H1 (cell line): ENCODE measurements at regions not wholly inside any gene's neighbourhood (a gene's known extent, or its start where the extent isn't known, plus 50 kb on each side); places are given as distances from the start of the nearest gene placed in this dataset.
A peak's percentile ranks its signal among the peaks of the same experiment; 100 is the strongest.

Experiments
- CTCF ChIA-PET: fragments of 300-600 bp; sonication (Branson Sonifier 250); formaldehyde crosslinking; loops from one replicate; lab custom pipeline; 2021; ENCODE audit not compliant: partially characterized antibody; lab: Charles Lee
- POLR2A ChIA-PET: fragments of 300-600 bp; sonication (Branson Sonifier 250); formaldehyde crosslinking; loops from one replicate; lab custom pipeline; 2021; ENCODE audit warnings: inconsistent platforms; ENCODE audit not compliant: partially characterized antibody; lab: Charles Lee
- DNase-seq, 2 experiments: peaks; one replicate each; pipeline versions ENCODE4 v3.0.0 to v3.0.0-alpha.2; 2010 to 2022; ENCODE audit warnings: low spot score in 2 of 2, low read depth in 1 of 2, mixed read lengths in 1 of 2
- FAIRE-seq: peaks from 2 replicates; lab custom pipeline; 2011; peaks lifted over from hg19 to GRCh38; lab: Jason Lieb, UNC
- H2AFZ ChIP-seq: 2 replicates; pipeline ENCODE4 v1.8.1; 2012; ENCODE audit warnings: low read length, inconsistent platforms
- H2AK5ac ChIP-seq: 2 replicates; pipeline ENCODE4 v1.6.1; 2013; ENCODE audit warnings: low read depth, low read length
- H2BK120ac ChIP-seq: replicated peaks from 2 replicates; pipeline ENCODE3; 2013; ENCODE audit warnings: low read depth, low read length, inconsistent platforms
- H2BK12ac ChIP-seq: 2 replicates; pipeline ENCODE4 v1.6.1; 2013; ENCODE audit warnings: low read depth, low read length
- H2BK15ac ChIP-seq: 2 replicates; pipeline ENCODE4 v1.6.1; 2013; ENCODE audit warnings: low read length
- H2BK20ac ChIP-seq: 2 replicates; pipeline ENCODE4 v1.6.1; 2013; ENCODE audit warnings: low read length
- H2BK5ac ChIP-seq: 2 replicates; pipeline ENCODE4 v1.6.1; 2013; ENCODE audit warnings: low read depth, low read length
- H3K14ac ChIP-seq: 2 replicates; pipeline ENCODE4 v1.6.1; 2013; ENCODE audit warnings: inconsistent platforms; ENCODE audit not compliant: insufficient read length
- H3K18ac ChIP-seq: 2 replicates; pipeline ENCODE4 v1.6.1; 2013; ENCODE audit warnings: low read length; ENCODE audit errors: extremely low read depth
- H3K23ac ChIP-seq: 2 replicates; pipeline ENCODE4 v1.6.1; 2013; ENCODE audit warnings: inconsistent platforms; ENCODE audit not compliant: insufficient read length
- H3K23me2 ChIP-seq: 2 replicates; pipeline ENCODE4 v1.6.1; 2013; ENCODE audit warnings: low read depth, low read length
- H3K27ac ChIP-seq: 2 replicates; pipeline ENCODE4 v1.6.1; 2011; ENCODE audit warnings: low read depth, low read length, inconsistent platforms
- H3K27me3 ChIP-seq, 4 experiments: replicated peaks in 1 of 4; 1 replicate in 1 of 4; 2 replicates in 3 of 4; pipeline versions ENCODE4 v1.6.1 to v1.8.1; 2011 to 2013; ENCODE audit warnings: low read length in 3 of 4, mild to moderate bottlenecking in 3 of 4, inconsistent platforms in 2 of 4, mixed read lengths in 2 of 4, moderate library complexity in 1 of 4; ENCODE audit not compliant: control insufficient read depth in 3 of 4, insufficient read depth in 3 of 4; ENCODE audit errors: extremely low read depth in 1 of 4
- H3K36me3 ChIP-seq, 4 experiments: 2 replicates each; pipeline versions ENCODE4 v1.6.1 to v1.8.1; 2011 to 2013; ENCODE audit warnings: mild to moderate bottlenecking in 4 of 4, low read length in 3 of 4, moderate library complexity in 2 of 4, control low read depth in 1 of 4, inconsistent platforms in 1 of 4; ENCODE audit not compliant: insufficient read depth in 4 of 4, control insufficient read depth in 2 of 4
- H3K4ac ChIP-seq: replicated peaks from 2 replicates; pipeline ENCODE3; 2013; ENCODE audit warnings: low read length, low read depth, mixed read lengths, inconsistent platforms; ENCODE audit not compliant: insufficient read length
- H3K4me1 ChIP-seq, 4 experiments: replicated peaks in 1 of 4; 1 replicate in 1 of 4; 2 replicates in 3 of 4; pipeline versions ENCODE4 v1.6.1 to v1.8.1; 2011 to 2013; ENCODE audit warnings: low read length in 3 of 4, inconsistent platforms in 2 of 4, mixed read lengths in 1 of 4; ENCODE audit not compliant: insufficient read depth in 4 of 4, control insufficient read depth in 3 of 4
- H3K4me2 ChIP-seq, 2 experiments: 2 replicates each; pipeline versions ENCODE4 v1.6.1 to v1.8.1; 2011 to 2013; ENCODE audit warnings: low read depth in 2 of 2, low read length in 2 of 2, control low read depth in 1 of 2, inconsistent platforms in 1 of 2, mild to moderate bottlenecking in 1 of 2; ENCODE audit not compliant: insufficient read depth in 1 of 2
- H3K4me3 ChIP-seq, 4 experiments: fragments of 200-600, 300-600 bp in 1 of 4; sonication (generic), shearing (Covaris generic), sonication (Bioruptor Twin) in 1 of 4; 2 replicates each; pipeline versions ENCODE4 v1.5.1 to v1.8.1; 2011 to 2016; ENCODE audit warnings: low read length in 4 of 4, low read depth in 3 of 4, control low read depth in 2 of 4, inconsistent platforms in 2 of 4, mild to moderate bottlenecking in 2 of 4, mixed read lengths in 1 of 4, moderate library complexity in 1 of 4; ENCODE audit not compliant: insufficient read depth in 2 of 4; ENCODE audit errors: extremely low read depth in 1 of 4
- H3K56ac ChIP-seq: replicated peaks from 2 replicates; pipeline ENCODE3; 2013; ENCODE audit warnings: low read depth, mild to moderate bottlenecking, mixed read lengths, low read length, inconsistent platforms; ENCODE audit not compliant: insufficient read length
- H3K79me1 ChIP-seq: 2 replicates; pipeline ENCODE4 v1.6.1; 2013; ENCODE audit warnings: low read depth, low read length, control low read depth
- H3K79me2 ChIP-seq, 2 experiments: 2 replicates each; pipeline versions ENCODE4 v1.6.1 to v1.8.1; 2012 to 2013; ENCODE audit warnings: low read length in 2 of 2, mild to moderate bottlenecking in 2 of 2, inconsistent platforms in 1 of 2; ENCODE audit not compliant: insufficient read depth in 2 of 2, control insufficient read depth in 1 of 2
- H3K9ac ChIP-seq, 4 experiments: replicated peaks in 1 of 4; 1 replicate in 1 of 4; 2 replicates in 3 of 4; pipeline versions ENCODE4 v1.6.1 to v1.8.1; 2011 to 2013; ENCODE audit warnings: low read depth in 3 of 4, low read length in 3 of 4, control low read depth in 2 of 4, mild to moderate bottlenecking in 2 of 4, moderate library complexity in 2 of 4, inconsistent platforms in 1 of 4; ENCODE audit errors: extremely low read depth in 1 of 4
- H3K9me3 ChIP-seq, 2 experiments: 2 replicates each; pipeline versions ENCODE4 v1.6.1 to v1.8.1; 2012 to 2013; ENCODE audit warnings: mild to moderate bottlenecking in 2 of 2, moderate library complexity in 2 of 2, control low read depth in 1 of 2, inconsistent platforms in 1 of 2, low read depth in 1 of 2, low read length in 1 of 2, mixed read lengths in 1 of 2; ENCODE audit not compliant: insufficient read depth in 2 of 2
- H4K20me1 ChIP-seq, 2 experiments: replicated peaks in 1 of 2; 2 replicates each; pipeline versions ENCODE3 to v1.8.1; 2011 to 2013; ENCODE audit warnings: inconsistent platforms in 2 of 2, low read length in 2 of 2, mild to moderate bottlenecking in 1 of 2; ENCODE audit not compliant: insufficient read depth in 2 of 2, control insufficient read depth in 1 of 2
- H4K5ac ChIP-seq: 2 replicates; pipeline ENCODE4 v1.6.1; 2013; ENCODE audit warnings: low read length, low read depth, mixed read lengths, inconsistent platforms; ENCODE audit not compliant: insufficient read length
- H4K8ac ChIP-seq: 2 replicates; pipeline ENCODE4 v1.8.0; 2013; ENCODE audit warnings: mild to moderate bottlenecking, moderate library complexity, low read length, inconsistent platforms; ENCODE audit not compliant: insufficient read depth; ENCODE audit errors: extremely low read depth
- H4K91ac ChIP-seq: replicated peaks from 2 replicates; pipeline ENCODE3; 2013; ENCODE audit warnings: low read length, mixed read lengths, inconsistent platforms; ENCODE audit not compliant: insufficient read length
- CEBPB ChIP-seq: IDR thresholded peaks from 2 replicates; pipeline ENCODE4 v1.6.1; 2012; ENCODE audit warnings: low read depth, low read length
- CHD1 ChIP-seq: IDR thresholded peaks from 2 replicates; pipeline ENCODE4 v1.6.1; 2012; ENCODE audit warnings: low read depth, low read length, improper control_type of control experiment
- EGR1 ChIP-seq: IDR thresholded peaks from 2 replicates; pipeline ENCODE4 v1.6.1; 2011; ENCODE audit warnings: low read depth, low read length, borderline replicate concordance
- FOSL1 ChIP-seq: IDR thresholded peaks from 2 replicates; pipeline ENCODE4 v1.6.1; 2011; ENCODE audit warnings: mild to moderate bottlenecking, low read depth, low read length, moderate library complexity; ENCODE audit not compliant: insufficient read depth
- HDAC6 ChIP-seq: IDR thresholded peaks from one replicate; pipeline ENCODE4 v1.7.1; 2012; ENCODE audit warnings: low read depth, mild to moderate bottlenecking, inconsistent platforms, low read length, moderate library complexity
- KDM1A ChIP-seq: fragments of 200-600, 300-600 bp; sonication (generic); IDR thresholded peaks from 2 replicates; pipeline ENCODE4 v1.7.1; 2016; ENCODE audit warnings: mild to moderate bottlenecking, low read length, borderline replicate concordance
- KDM4A ChIP-seq: IDR thresholded peaks from one replicate; pipeline ENCODE4 v1.7.1; 2012; ENCODE audit warnings: low read depth, mild to moderate bottlenecking, moderate library complexity, low read length, inconsistent platforms; ENCODE audit not compliant: severe bottlenecking
- NRF1 ChIP-seq: IDR thresholded peaks from 2 replicates; pipeline ENCODE4 v1.6.1; 2011; ENCODE audit warnings: mild to moderate bottlenecking, low read depth, low read length, improper control_type of control experiment
- POLR2A ChIP-seq, 2 experiments: IDR thresholded peaks; 1 replicate in 1 of 2; 2 replicates in 1 of 2; pipeline ENCODE4 v1.6.1; 2011; ENCODE audit warnings: low read depth in 2 of 2, low read length in 2 of 2, mild to moderate bottlenecking in 2 of 2; ENCODE audit errors: control extremely low read depth in 1 of 2
- POLR2AphosphoS5 ChIP-seq: IDR thresholded peaks from 2 replicates; pipeline ENCODE4 v1.6.1; 2011; ENCODE audit warnings: low read depth, low read length
- POU5F1 ChIP-seq: IDR thresholded peaks from 2 replicates; pipeline ENCODE4 v1.6.1; 2011; ENCODE audit warnings: low read depth, mild to moderate bottlenecking, low read length, moderate library complexity
- RAD21 ChIP-seq, 2 experiments: IDR thresholded peaks in 1 of 2; conservative IDR thresholded peaks in 1 of 2; 2 replicates each; pipeline ENCODE4 v1.6.1; 2011; ENCODE audit warnings: low read depth in 2 of 2, low read length in 2 of 2, improper control_type of control experiment in 1 of 2, inconsistent platforms in 1 of 2, mild to moderate bottlenecking in 1 of 2, moderate library complexity in 1 of 2
- RBBP5 ChIP-seq: IDR thresholded peaks from 2 replicates; pipeline ENCODE4 v1.7.1; 2012; ENCODE audit warnings: low read depth, mild to moderate bottlenecking, inconsistent platforms, low read length, moderate library complexity, borderline replicate concordance
- RFX5 ChIP-seq: IDR thresholded peaks from 2 replicates; pipeline ENCODE4 v1.6.1; 2011; ENCODE audit warnings: low read depth, low read length, improper control_type of control experiment, borderline replicate concordance
- RXRA ChIP-seq: IDR thresholded peaks from 2 replicates; pipeline ENCODE4 v1.6.1; 2011; ENCODE audit warnings: low read depth, mild to moderate bottlenecking, low read length, moderate library complexity; ENCODE audit not compliant: insufficient read depth
- SP1 ChIP-seq: IDR thresholded peaks from 2 replicates; pipeline ENCODE4 v1.6.1; 2011; ENCODE audit warnings: low read depth, low read length
- SP4 ChIP-seq: IDR thresholded peaks from 2 replicates; pipeline ENCODE4 v1.6.1; 2012; ENCODE audit warnings: low read length, inconsistent platforms
- WGBS, 2 experiments: shearing (Covaris generic) in 1 of 2; methylation state at CpG; one replicate each; pipeline versions ENCODE4 v1.1.6 to v1.1.7; 2013 to 2015; ENCODE audit warnings: low lambda C conversion rate in 2 of 2, mixed read lengths in 2 of 2, inconsistent platforms in 1 of 2, low coverage in 1 of 2, missing lambda C conversion rate in 1 of 2; ENCODE audit not compliant: insufficient replicate concordance in 2 of 2, insufficient coverage in 1 of 2, insufficient read length in 1 of 2; ENCODE audit errors: extremely low coverage in 1 of 2, missing lambda C conversion rate in 1 of 2; 5-methylcytosine and 5-hydroxymethylcytosine counted together

DNA sequence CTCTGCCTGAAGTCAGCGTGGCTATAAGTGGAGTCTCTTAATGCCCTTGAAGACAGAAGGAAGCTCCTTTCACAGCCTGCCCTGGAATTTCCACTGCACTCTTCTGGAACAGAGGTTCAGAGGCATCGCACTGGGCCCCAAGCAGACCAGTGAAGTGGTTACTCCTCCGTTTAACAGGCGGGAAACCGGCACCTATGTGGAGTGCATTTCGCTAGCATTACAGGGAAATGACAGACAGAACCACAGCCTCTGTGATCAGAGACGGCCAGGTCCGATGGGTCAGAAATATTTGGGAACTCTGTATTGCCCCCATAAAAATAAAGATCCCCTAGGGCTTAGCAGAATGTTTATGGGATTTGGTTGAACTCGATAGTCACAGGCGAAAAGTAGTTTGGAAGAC is 406.9 kb upstream of the PRKCQ start:
- H2BK120ac ChIP-seq = no peak overlapping the region
- no peak overlapping the region for H4K5ac ChIP-seq
- no peak overlapping the region for H2BK15ac ChIP-seq
- H3K4me1 ChIP-seq = no peaks in the 10 kb centered on the region
- no peaks in the 10 kb centered on the region for H4K20me1 ChIP-seq
- DNase-seq = no peak
- H4K8ac ChIP-seq = no peak overlapping the region
- H2BK5ac ChIP-seq = no peak overlapping the region
- H3K27ac ChIP-seq = no peak overlapping the region
- no peaks in the 10 kb centered on the region for H3K27me3 ChIP-seq
- no peaks in the 10 kb centered on the region for H3K23me2 ChIP-seq
- no peaks in the 10 kb centered on the region for H3K79me2 ChIP-seq
- no peak overlapping the region for H2AK5ac ChIP-seq
- no peak for TF ChIP-seq FOSL1
- no peak for TF ChIP-seq KDM4A
- TF ChIP-seq HDAC6 = no peak
- no peak for TF ChIP-seq NRF1
- no peak for TF ChIP-seq POLR2AphosphoS5
- no peak for TF ChIP-seq RXRA
- TF ChIP-seq KDM1A = no peak
- no peak for TF ChIP-seq RBBP5
- TF ChIP-seq RAD21 (IDR thresholded peaks at IDR 0.05 in 1 of 2, conservative IDR thresholded peaks at IDR 0.05 in 1 of 2; ENCODE audit: low read depth in 2 of 2, low read length in 2 of 2) = no peak
- no peak for TF ChIP-seq SP4
- no peak for TF ChIP-seq POU5F1
- no peak for TF ChIP-seq SP1
- no peak for TF ChIP-seq POLR2A (IDR thresholded peaks at IDR 0.05; ENCODE audit: control extremely low read depth in 1 of 2, low read depth in 2 of 2, low read length in 2 of 2)
- no peak for TF ChIP-seq EGR1
- TF ChIP-seq CEBPB = no peak
- TF ChIP-seq CHD1 = no peak
- TF ChIP-seq RFX5 = no peak
- H2AFZ ChIP-seq = peak overlapping the region; percentile 91; the same call in 1 of the 2 replicates
- H3K4ac ChIP-seq = no peak overlapping the region
- H3K9me3 ChIP-seq = no peaks in the 10 kb centered on the region
- H3K56ac ChIP-seq = no peak overlapping the region
- H2BK20ac ChIP-seq = no peak overlapping the region
- H4K91ac ChIP-seq = no peak overlapping the region
- H3K18ac ChIP-seq = no peak overlapping the region
- POLR2A ChIA-PET = no interaction called here
- H3K9ac ChIP-seq = no peak overlapping the region
- H3K14ac ChIP-seq = no peak overlapping the region
- H3K36me3 ChIP-seq = no peaks in the 10 kb centered on the region
- WGBS, 2 experiments = 90% methylated on average over 10 of the region's 10 CpGs; no CpG with 5 or more reads in 1 of the 2 experiments
- FAIRE-seq = no peak
- no peak overlapping the region for H3K4me3 ChIP-seq
- no peak overlapping the region for H2BK12ac ChIP-seq
- CTCF ChIA-PET = interaction anchor here (0.7 to 1.2 kb wide), 2 partner anchors 26 to 87 kb away, joined by 3 read pairs; no protein-coding TSS in a partner anchor
- H3K4me2 ChIP-seq = no peak overlapping the region
- no peak overlapping the region for H3K23ac ChIP-seq
- no peaks in the 10 kb centered on the region for H3K79me1 ChIP-seq
